ENCODE measurements at regions not wholly inside any gene's neighbourhood (a gene's known extent, or its start where the extent isn't known, plus 50 kb on each side); places are given as distances from the start of the nearest gene placed in this dataset.

- Histone ChIP-seq H3K27ac (ENCODE audit: low read depth, low read length) (no peak overlapping the region), H2BK120ac (replicated peaks; ENCODE audit: low read depth, low read length) (no peak overlapping the region), H3K23me2 (ENCODE audit: low read depth, low read length) (peaks cover 2% of the 10 kb centered on the region; the same call in 1 of the 2 replicates), H4K5ac (ENCODE audit: insufficient read length, low read depth, low read length) (no peak overlapping the region), H4K91ac (replicated peaks; ENCODE audit: insufficient read length, low read length) (no peak overlapping the region), H4K8ac (ENCODE audit: extremely low read depth, insufficient read depth, low read length) (no peak overlapping the region), H3K4me1 (replicated peaks in 1 of 4; ENCODE audit: control insufficient read depth in 3 of 4, insufficient read depth in 4 of 4, low read length in 3 of 4) (no peaks in the 10 kb centered on the region), H2BK12ac (ENCODE audit: low read depth, low read length) (no peak overlapping the region), H2BK15ac (ENCODE audit: low read length) (no peak overlapping the region), H3K14ac (ENCODE audit: insufficient read length) (no peak overlapping the region), H3K36me3 (ENCODE audit: control insufficient read depth in 2 of 4, insufficient read depth in 4 of 4, low read length in 3 of 4) (peaks cover 0 to 3% (median 0%) of the 10 kb centered on the region in 4 experiments; a peak in 1 of 8 replicates), H2BK5ac (ENCODE audit: low read depth, low read length) (no peak overlapping the region), H2BK20ac (ENCODE audit: low read length) (no peak overlapping the region), H3K9me3 (ENCODE audit: insufficient read depth in 2 of 2, low read depth in 1 of 2, low read length in 1 of 2) (peaks cover 40 to 88% of the 10 kb centered on the region in 2 experiments), H3K79me2 (ENCODE audit: control insufficient read depth in 1 of 2, insufficient read depth in 2 of 2, low read length in 2 of 2) (no peaks in the 10 kb centered on the region), H2AFZ (ENCODE audit: low read length) (no peak overlapping the region), H2AK5ac (ENCODE audit: low read depth, low read length) (no peak overlapping the region), H3K4me2 (ENCODE audit: insufficient read depth in 1 of 2, low read depth in 2 of 2, low read length in 2 of 2) (no peak overlapping the region), H3K4ac (replicated peaks; ENCODE audit: insufficient read length, low read depth, low read length) (no peak overlapping the region), H3K9ac (replicated peaks in 1 of 4; ENCODE audit: extremely low read depth in 1 of 4, low read depth in 3 of 4, low read length in 3 of 4) (no peak overlapping the region), H3K79me1 (ENCODE audit: low read depth, low read length) (no peaks in the 10 kb centered on the region), H3K56ac (replicated peaks; ENCODE audit: insufficient read length, low read depth, low read length) (no peak overlapping the region), H3K23ac (ENCODE audit: insufficient read length) (no peak overlapping the region), H4K20me1 (replicated peaks in 1 of 2; ENCODE audit: control insufficient read depth in 1 of 2, insufficient read depth in 2 of 2, low read length in 2 of 2) (no peaks in the 10 kb centered on the region), H3K27me3 (replicated peaks in 1 of 4; ENCODE audit: control insufficient read depth in 3 of 4, extremely low read depth in 1 of 4, insufficient read depth in 3 of 4, low read length in 3 of 4) (no peaks in the 10 kb centered on the region), H3K4me3 (ENCODE audit: extremely low read depth in 1 of 4, insufficient read depth in 2 of 4, low read depth in 3 of 4, low read length in 4 of 4) (no peak overlapping the region), H3K18ac (ENCODE audit: extremely low read depth, low read length) (no peak overlapping the region)
- DNase-seq (ENCODE audit: low read depth in 1 of 2, low spot score in 2 of 2) (no peak), FAIRE-seq (no peak)
- no peak for TF ChIP-seq POLR2AphosphoS5 (IDR thresholded peaks at IDR 0.05; ENCODE audit: low read depth, low read length)
- TF ChIP-seq YY1 (IDR thresholded peaks at IDR 0.05; ENCODE audit: low read depth, low read length): no peak
- no peak for TF ChIP-seq RAD21 (IDR thresholded peaks at IDR 0.05 in 1 of 2, conservative IDR thresholded peaks at IDR 0.05 in 1 of 2; ENCODE audit: low read depth in 2 of 2, low read length in 2 of 2)
- TF ChIP-seq NRF1 (IDR thresholded peaks at IDR 0.05; ENCODE audit: low read depth, low read length): no peak
- no peak for TF ChIP-seq SP1 (IDR thresholded peaks at IDR 0.05; ENCODE audit: low read depth, low read length)
- WGBS, 2 experiments (ENCODE audit: extremely low coverage in 1 of 2, insufficient coverage in 1 of 2, insufficient read length in 1 of 2, insufficient replicate concordance in 2 of 2, low coverage in 1 of 2, low lambda C conversion rate in 2 of 2, missing lambda C conversion rate in 1 of 2): 81% methylated on average over 5 of the region's 5 CpGs; no CpG with 5 or more reads in 1 of the 2 experiments
- CTCF ChIA-PET (ENCODE audit: partially characterized antibody): no interaction called here
- POLR2A ChIA-PET (ENCODE audit: partially characterized antibody): no interaction called here
Observed at GRCh38 chr15:20341901-20342600, 199.5 kb downstream of the GOLGA6L6 start.
